Anterior cingulate cortex (tissue), 58 donors: ENCODE measurements at regions not wholly inside any gene's neighbourhood (a gene's known extent, or its start where the extent isn't known, plus 50 kb on each side); places are given as distances from the start of the nearest gene placed in this dataset.
A peak's percentile ranks its signal among the peaks of the same experiment; 100 is the strongest.

Experiments used
- DNase-seq, 58 donors: peaks; one replicate each; lab custom pipeline; 2025; lab: John Stamatoyannopoulos, UW

- DNase-seq = no peak
These were observed 103.6 kb downstream of the TRIM29 start for GRCh38 chr11:120034176-120034875.

DNA sequence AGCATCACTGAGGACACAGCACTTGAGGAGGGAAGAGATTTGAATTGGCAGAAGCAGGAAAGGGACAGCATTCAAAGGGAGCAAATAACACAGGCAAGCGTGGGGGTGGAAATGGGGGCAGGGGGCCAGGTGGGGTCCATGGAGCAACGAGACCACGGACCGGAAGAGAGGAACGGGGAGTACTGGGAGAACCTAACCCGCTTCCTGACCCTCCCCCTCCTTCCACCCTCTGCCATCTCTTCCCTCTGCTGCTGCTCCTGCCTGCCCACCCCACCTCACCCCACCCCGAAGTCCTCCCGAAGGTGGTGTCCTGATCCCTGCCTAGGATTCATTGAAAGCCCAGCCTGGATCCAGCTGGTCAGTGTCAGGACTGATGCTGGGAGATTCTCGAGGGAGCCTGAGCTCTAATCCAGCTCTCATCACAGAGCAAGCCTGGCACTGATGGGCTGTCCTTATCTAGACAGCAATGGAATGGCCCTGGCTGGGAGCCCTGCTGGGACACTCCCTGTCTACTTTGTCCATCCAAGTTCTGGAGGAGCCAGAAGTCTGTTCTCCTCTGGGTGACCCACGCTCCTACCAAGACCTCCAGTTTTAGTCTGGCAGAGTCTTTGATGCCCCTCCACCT is 105.0 kb downstream of the TRIM29 start:
- DNase-seq = no peak

DNA sequence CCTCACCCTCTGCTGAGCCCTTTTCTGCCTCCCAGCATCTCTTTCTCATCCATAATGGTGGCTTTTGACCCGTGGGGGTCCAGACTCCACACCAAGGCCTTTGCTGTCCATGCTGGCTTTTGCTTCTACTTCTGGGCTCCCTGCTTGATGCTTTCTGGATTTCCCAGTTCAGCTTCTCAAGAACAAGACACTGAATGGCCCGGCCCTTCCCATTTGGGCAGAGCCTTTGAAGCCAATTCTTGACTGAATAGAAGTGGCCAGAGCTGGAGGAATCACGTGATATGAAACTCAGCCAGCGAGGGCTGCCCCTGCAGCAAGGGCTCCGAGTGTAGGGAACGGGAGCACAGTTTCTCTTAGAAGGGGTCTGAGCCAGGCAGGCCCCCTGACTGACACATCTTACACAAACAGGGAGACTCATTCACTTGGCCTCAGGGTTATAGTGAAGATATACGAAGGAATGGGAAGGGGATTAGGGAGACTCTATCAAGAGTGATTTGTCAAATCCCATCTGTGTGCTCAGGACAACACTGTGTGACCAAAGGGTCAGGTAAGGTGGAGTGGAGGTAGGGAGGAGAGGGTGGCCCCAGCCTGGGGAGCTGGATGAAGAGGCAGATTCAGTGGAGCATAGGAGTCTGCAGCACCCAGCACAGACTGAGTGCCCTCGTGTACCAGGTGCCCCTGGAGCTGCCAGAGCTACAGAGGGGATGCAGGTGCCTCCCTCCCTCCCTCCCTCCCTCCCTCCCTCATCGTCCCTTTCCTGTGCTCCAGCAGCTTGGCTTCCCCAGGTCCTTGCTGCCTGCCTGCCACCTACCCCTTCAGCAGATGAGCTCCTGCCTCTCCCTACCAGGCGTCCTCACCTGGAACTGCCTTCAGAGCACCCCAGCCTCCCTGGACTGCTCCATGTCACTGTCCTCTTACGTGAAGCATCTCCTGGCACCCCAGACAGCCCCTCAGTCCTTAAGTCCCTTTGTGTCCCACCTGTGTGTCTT is 106.0 kb downstream of the TRIM29 start:
- DNase-seq = peak in 32 of 58 donors; percentile 12 to 63 (median 39)

DNA sequence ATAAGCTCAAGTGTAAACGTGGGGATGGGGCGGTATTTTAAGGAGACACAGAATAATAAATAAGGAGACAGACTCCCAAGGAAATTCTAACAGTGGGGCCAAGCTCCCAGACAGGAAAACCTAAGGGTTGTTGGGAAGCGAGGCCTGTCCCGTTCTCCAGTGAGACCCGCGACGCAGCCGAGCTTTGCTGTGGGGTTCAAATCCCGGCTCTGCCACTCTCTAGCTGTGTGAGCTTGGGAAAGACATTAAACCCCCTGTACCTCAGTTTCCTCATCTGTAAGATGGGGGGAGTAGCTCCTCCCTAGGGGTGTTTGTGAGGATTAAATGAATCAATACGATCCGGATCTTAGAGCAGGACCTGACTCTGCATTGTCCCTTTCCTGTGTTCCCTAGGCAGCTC is 106.8 kb downstream of the TRIM29 start:
- no peak for DNase-seq

- no peak for DNase-seq
These were observed 107.5 kb downstream of the TRIM29 start for GRCh38 chr11:120030411-120030810.

GRCh38 chr11:120029321-120029720 is 108.6 kb downstream of the TRIM29 start:
- DNase-seq = no peak

GRCh38 chr11:120028897-120029258 is 109.0 kb downstream of the TRIM29 start:
- no peak for DNase-seq

DNA sequence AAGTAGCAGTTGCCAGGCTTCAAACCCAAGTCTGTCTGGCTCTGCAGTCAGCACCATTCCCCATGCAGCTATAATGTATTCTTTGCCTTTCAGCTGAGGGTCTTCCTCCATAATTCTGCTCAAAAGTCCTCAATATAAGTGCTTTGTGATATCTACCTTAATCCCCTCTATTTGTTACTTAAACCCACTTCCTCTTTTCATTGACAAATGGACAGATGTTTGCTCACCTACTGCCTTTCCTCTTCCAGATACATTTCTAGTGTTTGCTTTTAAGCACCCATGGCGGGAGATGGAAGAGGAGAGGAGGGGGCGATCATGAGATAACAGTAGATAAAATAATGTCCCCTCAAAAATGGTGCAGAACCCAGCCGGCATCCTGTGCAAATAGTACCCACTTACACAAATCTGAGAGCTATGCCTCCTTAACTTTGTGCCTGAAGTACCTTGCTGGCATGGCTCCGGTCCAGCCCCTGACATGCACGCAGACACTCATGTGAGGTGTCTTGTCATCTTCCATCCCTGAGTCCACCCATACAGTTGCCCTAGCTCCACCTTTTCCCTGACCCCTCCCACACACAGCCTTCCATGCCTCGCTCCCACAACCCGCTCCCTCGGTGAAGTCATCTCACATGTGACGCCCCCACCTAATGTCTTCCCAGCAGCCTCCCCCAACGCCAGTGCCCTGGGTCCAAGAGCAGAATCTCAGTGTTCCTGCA is 109.6 kb downstream of the TRIM29 start:
- DNase-seq = no peak

DNA sequence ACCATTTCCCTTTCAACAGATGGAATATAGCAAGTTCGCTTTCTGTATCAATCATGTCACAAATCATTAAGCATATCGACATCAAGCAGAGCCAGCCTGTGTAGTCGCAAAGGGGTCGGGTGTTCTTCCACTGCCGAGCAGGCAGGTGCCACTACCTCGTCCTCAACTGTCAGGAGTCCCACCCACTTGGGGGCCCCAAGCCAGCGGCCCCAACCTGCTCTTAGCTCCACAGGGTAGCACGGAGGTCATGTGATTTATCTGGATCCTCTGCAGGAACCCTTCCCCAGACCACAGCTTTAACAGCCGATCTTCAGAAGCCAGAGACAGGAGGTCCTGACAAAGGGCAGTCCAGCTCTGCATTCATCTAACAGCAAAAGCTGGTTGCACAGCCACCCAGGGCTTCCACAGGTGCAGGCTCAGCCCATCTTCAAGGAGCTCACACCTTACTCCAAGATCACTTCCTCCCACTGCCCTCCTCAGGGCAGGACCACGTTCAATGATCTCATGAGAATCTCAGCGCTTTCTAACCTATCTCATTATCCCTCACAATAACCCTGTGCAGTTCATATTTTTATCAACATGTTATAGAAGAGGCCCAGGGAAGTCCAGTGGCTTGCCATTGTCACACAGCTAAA is 110.2 kb downstream of the TRIM29 start:
- no peak for DNase-seq

DNA sequence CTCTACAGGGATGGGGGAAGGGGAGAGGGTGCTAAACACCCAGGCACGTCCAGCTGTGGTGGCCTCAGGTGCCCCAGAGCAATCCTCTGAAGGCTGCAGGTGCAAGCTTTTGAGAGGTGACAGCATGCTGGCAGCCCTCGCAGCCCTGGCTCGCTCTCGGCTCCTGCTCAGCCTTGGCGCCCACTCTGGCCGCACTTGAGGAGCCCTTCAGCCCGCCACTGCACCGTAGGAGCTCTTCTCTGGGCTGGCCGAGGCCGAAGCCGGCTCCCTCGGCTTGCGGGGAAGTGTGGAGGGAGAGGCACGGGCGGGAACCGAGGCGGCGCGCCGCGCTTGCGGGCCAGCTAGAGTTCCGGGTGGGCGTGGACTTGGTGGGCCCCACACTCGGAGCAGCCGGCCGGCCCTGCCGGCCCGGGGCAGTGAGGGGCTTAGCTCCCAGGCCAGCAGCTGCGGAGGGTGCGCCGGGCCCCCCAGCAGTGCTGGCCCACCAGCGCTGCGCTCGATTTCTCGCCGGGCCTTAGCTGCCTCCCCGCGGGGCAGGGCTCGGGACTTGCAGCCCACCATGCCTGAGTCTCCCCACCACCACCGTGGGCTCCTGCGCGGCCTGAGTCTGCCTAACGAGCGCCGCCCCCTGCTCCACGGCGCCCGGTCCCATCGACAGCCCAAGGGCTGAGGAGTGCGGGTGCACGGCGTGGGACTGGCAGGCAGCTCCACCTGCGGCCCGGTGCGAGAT is 112.1 kb downstream of the TRIM29 start:
- DNase-seq = no peak

GRCh38 chr11:120024586-120024985 is 113.3 kb downstream of the TRIM29 start:
- no peak for DNase-seq

DNA sequence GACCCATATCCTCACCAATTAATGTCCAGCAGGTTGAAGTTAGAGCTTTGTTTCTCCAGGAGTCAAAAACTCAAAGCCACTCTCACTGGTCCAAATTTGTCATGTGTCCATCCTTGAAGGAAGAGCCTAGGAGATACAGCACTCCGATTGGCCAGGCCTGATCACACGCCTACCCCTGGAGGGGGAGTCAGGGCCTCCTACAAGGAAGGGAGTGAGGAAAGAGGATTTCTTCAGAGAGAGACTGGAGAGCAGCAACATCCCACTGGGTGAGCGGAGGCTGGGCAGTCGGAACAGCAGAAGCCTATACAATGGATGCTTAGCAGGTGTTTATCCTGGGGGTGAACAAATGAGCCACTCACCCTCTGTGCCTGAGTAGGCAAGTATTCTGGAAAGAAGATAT is 113.9 kb downstream of the TRIM29 start:
- DNase-seq = no peak

GRCh38 chr11:120023551-120023950 is 114.4 kb downstream of the TRIM29 start:
- no peak for DNase-seq

GRCh38 chr11:120023120-120023519 is 114.8 kb downstream of the TRIM29 start:
- no peak for DNase-seq

- DNase-seq = no peak
These were observed 115.3 kb downstream of the TRIM29 start for GRCh38 chr11:120022617-120023016.

DNA sequence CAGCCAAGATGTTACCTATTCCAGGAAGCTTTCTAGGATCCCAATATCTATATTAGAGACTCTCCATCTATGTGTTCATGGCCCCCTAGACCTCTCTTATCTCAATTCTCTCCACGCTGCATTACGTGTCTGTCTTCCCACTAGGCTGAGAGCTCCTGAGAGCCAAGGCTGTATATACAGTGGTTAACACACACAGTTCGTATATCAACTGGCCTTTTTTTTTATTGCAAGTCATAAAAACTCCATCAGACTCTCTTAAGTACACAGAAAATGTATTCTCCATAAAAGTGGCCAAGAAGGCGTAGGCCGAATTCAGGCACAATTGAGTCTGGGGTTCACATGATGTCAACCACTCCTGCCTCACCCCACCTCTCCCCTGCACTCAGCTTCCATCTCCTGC is 115.9 kb downstream of the TRIM29 start:
- no peak for DNase-seq

DNA sequence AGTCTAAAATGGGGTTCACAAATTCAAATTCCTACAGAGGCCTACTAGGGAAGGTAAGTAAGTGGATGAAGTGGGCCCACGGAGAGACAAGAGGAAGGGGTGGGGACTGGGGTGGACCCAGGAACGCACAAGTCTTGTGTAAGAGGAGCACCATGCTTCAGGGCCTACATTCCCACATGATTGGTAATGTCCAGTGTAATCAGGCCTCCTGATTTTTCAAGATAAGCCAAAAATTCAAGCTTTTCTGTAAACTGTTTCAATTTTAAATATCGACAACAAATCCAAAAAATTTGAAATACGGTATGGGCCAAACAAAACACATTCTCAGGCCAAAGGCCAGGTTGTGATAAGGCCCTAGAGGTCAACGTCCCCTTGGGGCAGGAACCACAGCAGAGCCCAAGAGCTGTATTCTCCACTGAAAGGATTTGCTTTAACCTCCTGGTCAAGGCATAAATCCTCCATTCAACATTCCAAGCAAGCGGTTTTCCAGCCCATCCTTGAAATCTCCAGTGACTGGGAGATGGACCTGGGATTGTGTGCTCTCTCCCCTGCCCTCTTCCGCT is 116.4 kb downstream of the TRIM29 start:
- no peak for DNase-seq

- DNase-seq = no peak
These were observed 116.9 kb downstream of the TRIM29 start for GRCh38 chr11:120020981-120021380.

DNA sequence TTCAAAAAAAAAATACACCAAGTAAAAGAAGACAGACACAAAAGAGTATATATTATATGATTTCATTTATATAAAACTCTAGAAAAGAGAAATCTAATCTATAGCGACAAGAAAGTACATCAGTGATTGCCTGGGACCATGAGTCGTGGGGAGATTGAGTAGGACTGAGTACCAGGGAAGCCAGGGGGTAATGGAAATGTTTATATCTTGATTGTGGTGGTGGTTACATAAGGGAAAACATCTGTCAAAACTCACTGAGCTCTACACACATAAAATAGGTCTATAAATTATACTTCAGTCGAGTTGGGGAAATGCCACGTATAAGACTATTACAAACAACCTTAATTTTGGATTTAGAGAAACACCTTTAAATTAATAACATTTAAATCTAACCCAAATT is 117.4 kb downstream of the TRIM29 start:
- no peak for DNase-seq
